ENCODE measurements at regions not wholly inside any gene's neighbourhood (a gene's known extent, or its start where the extent isn't known, plus 50 kb on each side); places are given as distances from the start of the nearest gene placed in this dataset.

- TF ChIP-seq CTCF (IDR thresholded peaks at IDR 0.05) = no peak
- Histone ChIP-seq H3K4me1 (ENCODE audit: control insufficient read depth, insufficient read depth, low read length) (peaks cover 8% of the 10 kb centered on the region), H3K27ac (ENCODE audit: low read length) (no peak overlapping the region), H3K4me3 (ENCODE audit: low read length) (no peak overlapping the region), H3K27me3 (ENCODE audit: control insufficient read depth, insufficient read depth, low read length) (no peaks in the 10 kb centered on the region), H3K36me3 (ENCODE audit: control insufficient read depth, insufficient read depth, low read length) (no peaks in the 10 kb centered on the region), H3K9me3 (ENCODE audit: control insufficient read depth, insufficient read depth, low read length) (no peaks in the 10 kb centered on the region)
- no peak for ATAC-seq
- DNase-seq = no peak
- H3K9me3 Mint-ChIP-seq = no peaks in the 10 kb centered on the region
- peaks cover 5 to 11% of the 10 kb centered on the region in 2 donors for H3K4me1 Mint-ChIP-seq
- peaks cover 0 to 3% of the 10 kb centered on the region in 2 donors for H3K27me3 Mint-ChIP-seq (ENCODE audit: low read depth in 2 of 2)
- H3K4me3 Mint-ChIP-seq = no peak overlapping the region
- no peak overlapping the region for H3K27ac Mint-ChIP-seq
- intact Hi-C loops (cut with micrococcal nuclease) = no loop called here
- H3K36me3 Mint-ChIP-seq = no peaks in the 10 kb centered on the region
- 87% methylated on average over 4 of the region's 4 CpGs for WGBS (ENCODE audit: insufficient coverage)
Measured at GRCh38 chr3:72517921-72518424, 330.3 kb downstream of the SHQ1 start.

GRCh38 chr3:72517336-72517735 lies 330.9 kb downstream of the SHQ1 start:
- Histone ChIP-seq H3K27me3 (ENCODE audit: control insufficient read depth, insufficient read depth, low read length) (no peaks in the 10 kb centered on the region), H3K4me3 (ENCODE audit: low read length) (no peak overlapping the region), H3K36me3 (ENCODE audit: control insufficient read depth, insufficient read depth, low read length) (no peaks in the 10 kb centered on the region), H3K9me3 (ENCODE audit: control insufficient read depth, insufficient read depth, low read length) (no peaks in the 10 kb centered on the region), H3K27ac (ENCODE audit: low read length) (no peak overlapping the region), H3K4me1 (ENCODE audit: control insufficient read depth, insufficient read depth, low read length) (peaks cover 2% of the 10 kb centered on the region)
- TF ChIP-seq CTCF (IDR thresholded peaks at IDR 0.05) = no peak
- DNase-seq (no peak), ATAC-seq (no peak)
- Mint-ChIP-seq H3K9me3 (no peaks in the 10 kb centered on the region), H3K27me3 (ENCODE audit: low read depth in 2 of 2) (peaks cover 0 to 3% of the 10 kb centered on the region in 2 donors), H3K4me3 (no peak overlapping the region), H3K27ac (no peak overlapping the region), H3K36me3 (no peaks in the 10 kb centered on the region), H3K4me1 (peaks cover 0 to 5% of the 10 kb centered on the region in 2 donors)
- intact Hi-C loops (cut with micrococcal nuclease) = no loop called here
- 92% methylated on average over 4 of the region's 5 CpGs for WGBS (ENCODE audit: insufficient coverage)

GRCh38 chr3:72516361-72516760 lies 331.9 kb downstream of the SHQ1 start:
- no peak overlapping the region for H3K27ac Mint-ChIP-seq
- intact Hi-C loops (cut with micrococcal nuclease) = no loop called here
- Histone ChIP-seq H3K4me1 (ENCODE audit: control insufficient read depth, insufficient read depth, low read length) (no peaks in the 10 kb centered on the region), H3K36me3 (ENCODE audit: control insufficient read depth, insufficient read depth, low read length) (no peaks in the 10 kb centered on the region), H3K27ac (ENCODE audit: low read length) (no peak overlapping the region), H3K27me3 (ENCODE audit: control insufficient read depth, insufficient read depth, low read length) (no peaks in the 10 kb centered on the region), H3K9me3 (ENCODE audit: control insufficient read depth, insufficient read depth, low read length) (no peaks in the 10 kb centered on the region), H3K4me3 (ENCODE audit: low read length) (no peak overlapping the region)
- DNase-seq (no peak), ATAC-seq (no peak)
- WGBS (ENCODE audit: insufficient coverage) = 95% methylated on average over 2 of the region's 2 CpGs
- H3K9me3 Mint-ChIP-seq = no peaks in the 10 kb centered on the region
- no peak for TF ChIP-seq CTCF (IDR thresholded peaks at IDR 0.05)
- H3K36me3 Mint-ChIP-seq = no peaks in the 10 kb centered on the region
- no peak overlapping the region for H3K4me3 Mint-ChIP-seq
- H3K4me1 Mint-ChIP-seq = peaks cover 0 to 5% of the 10 kb centered on the region in 2 donors
- H3K27me3 Mint-ChIP-seq (ENCODE audit: low read depth in 2 of 2) = peaks cover 0 to 3% of the 10 kb centered on the region in 2 donors

- no peak overlapping the region for H3K4me3 Mint-ChIP-seq
- H3K4me1 Mint-ChIP-seq = peaks cover 0 to 5% of the 10 kb centered on the region in 2 donors
- H3K36me3 ChIP-seq (ENCODE audit: control insufficient read depth, insufficient read depth, low read length) = no peaks in the 10 kb centered on the region
- DNase-seq (no peak), ATAC-seq (no peak)
- WGBS (ENCODE audit: insufficient coverage) = 87% methylated on average over 3 of the region's 3 CpGs
- H3K9me3 Mint-ChIP-seq = no peaks in the 10 kb centered on the region
- no peaks in the 10 kb centered on the region for H3K27me3 ChIP-seq (ENCODE audit: control insufficient read depth, insufficient read depth, low read length)
- no peak overlapping the region for H3K27ac ChIP-seq (ENCODE audit: low read length)
- H3K9me3 ChIP-seq (ENCODE audit: control insufficient read depth, insufficient read depth, low read length) = no peaks in the 10 kb centered on the region
- no peaks in the 10 kb centered on the region for H3K36me3 Mint-ChIP-seq
- intact Hi-C loops (cut with micrococcal nuclease) = no loop called here
- no peak overlapping the region for H3K4me3 ChIP-seq (ENCODE audit: low read length)
- H3K4me1 ChIP-seq (ENCODE audit: control insufficient read depth, insufficient read depth, low read length) = no peaks in the 10 kb centered on the region
- H3K27me3 Mint-ChIP-seq (ENCODE audit: low read depth in 2 of 2) = peaks cover 0 to 3% of the 10 kb centered on the region in 2 donors
- H3K27ac Mint-ChIP-seq = no peak overlapping the region
- no peak for TF ChIP-seq CTCF (IDR thresholded peaks at IDR 0.05)
Measured at GRCh38 chr3:72515941-72516340, 332.3 kb downstream of the SHQ1 start.
